ENCODE measurements at regions not wholly inside any gene's neighbourhood (a gene's known extent, or its start where the extent isn't known, plus 50 kb on each side); places are given as distances from the start of the nearest gene placed in this dataset.
"Not testable (repeated sequence)": the region's sequence is repeated elsewhere in the genome, so short reads cannot be mapped to it uniquely, and the experiment has no call there.

GRCh38 chr3:26141296-26141695, 351.4 kb downstream of the OXSM start:
- Histone ChIP-seq H3K27me3 (ENCODE audit: insufficient read depth) (no peaks in the 10 kb centered on the region), H3K9me3 (no peaks in the 10 kb centered on the region), H3K4me1 (ENCODE audit: control insufficient read depth in 1 of 2, insufficient read depth in 2 of 2, low read depth in 1 of 2, low read length in 1 of 2) (no peaks in the 10 kb centered on the region), H3K9me2 (no peaks in the 10 kb centered on the region), H3K79me2 (ENCODE audit: insufficient read depth) (no peaks in the 10 kb centered on the region), H3F3A (replicated peaks; ENCODE audit: insufficient read depth) (no peaks in the 10 kb centered on the region), H3K36me3 (replicated peaks in 1 of 2; ENCODE audit: control insufficient read depth in 1 of 2, insufficient read depth in 2 of 2, low read length in 1 of 2) (no peaks in the 10 kb centered on the region), H3K4me2 (no peak overlapping the region), H4K20me1 (ENCODE audit: insufficient read depth) (no peaks in the 10 kb centered on the region), H3K4me3 (ENCODE audit: low read depth in 2 of 2, low read length in 1 of 2) (no peak overlapping the region), H3K27ac (ENCODE audit: low read depth in 2 of 2, low read length in 1 of 2) (no peak overlapping the region), H3K9ac (no peak overlapping the region), H2AFZ (ENCODE audit: low read depth) (no peak overlapping the region)
- 0% methylated on average over 1 of the region's 1 CpG for WGBS (ENCODE audit: low lambda C conversion rate)
- CTCF ChIA-PET: no interaction called here
- POLR2A ChIA-PET: no interaction called here
- DNase-seq: no peak
- TF ChIP-seq REST (IDR thresholded peaks at IDR 0.05; ENCODE audit: low read depth, low read length) (no peak), PBX3 (IDR thresholded peaks at IDR 0.05) (no peak), MXI1 (IDR thresholded peaks at IDR 0.05; ENCODE audit: low read depth, low read length) (no peak), RFX5 (IDR thresholded peaks at IDR 0.05; ENCODE audit: low read length) (no peak), SMC3 (IDR thresholded peaks at IDR 0.05; ENCODE audit: low read depth, low read length) (no peak), EP300 (IDR thresholded peaks at IDR 0.05; ENCODE audit: borderline replicate concordance in 1 of 2, low read depth in 1 of 2, low read length in 1 of 2) (no peak), GATA2 (CRISPR knock-in tag; IDR thresholded peaks at IDR 0.05) (no peak)

GRCh38 chr3:26145769-26146168, 355.9 kb downstream of the OXSM start:
- ChIA-PET CTCF (interaction anchor here (0.7 kb wide), 1 partner anchor 78 kb away, joined by 3 read pairs; no protein-coding TSS in a partner anchor), POLR2A (no interaction called here)
- Histone ChIP-seq H3K27me3 (ENCODE audit: insufficient read depth) (no peaks in the 10 kb centered on the region), H3K9me2 (no peaks in the 10 kb centered on the region), H3K9ac (no peak overlapping the region), H3K4me2 (no peak overlapping the region), H3K27ac (ENCODE audit: low read depth in 2 of 2, low read length in 1 of 2) (no peak overlapping the region), H2AFZ (ENCODE audit: low read depth) (no peak overlapping the region), H4K20me1 (ENCODE audit: insufficient read depth) (no peaks in the 10 kb centered on the region), H3K4me1 (ENCODE audit: control insufficient read depth in 1 of 2, insufficient read depth in 2 of 2, low read depth in 1 of 2, low read length in 1 of 2) (no peaks in the 10 kb centered on the region), H3K79me2 (ENCODE audit: insufficient read depth) (no peaks in the 10 kb centered on the region), H3F3A (replicated peaks; ENCODE audit: insufficient read depth) (no peaks in the 10 kb centered on the region), H3K9me3 (no peaks in the 10 kb centered on the region), H3K36me3 (replicated peaks in 1 of 2; ENCODE audit: control insufficient read depth in 1 of 2, insufficient read depth in 2 of 2, low read length in 1 of 2) (no peaks in the 10 kb centered on the region), H3K4me3 (ENCODE audit: low read depth in 2 of 2, low read length in 1 of 2) (no peak overlapping the region)
- no peak for DNase-seq
- TF ChIP-seq RCOR1 (IDR thresholded peaks at IDR 0.05; ENCODE audit: low read length) (no peak), EP300 (IDR thresholded peaks at IDR 0.05; ENCODE audit: borderline replicate concordance in 1 of 2, low read depth in 1 of 2, low read length in 1 of 2) (no peak), GABPA (IDR thresholded peaks at IDR 0.05; ENCODE audit: low read depth) (no peak), TEAD4 (IDR thresholded peaks at IDR 0.05; ENCODE audit: borderline replicate concordance, insufficient read depth) (no peak), NRF1 (IDR thresholded peaks at IDR 0.05; ENCODE audit: low read depth, low read length) (no peak), USF1 (IDR thresholded peaks at IDR 0.05; ENCODE audit: borderline replicate concordance, low read depth) (no peak), FOSL2 (IDR thresholded peaks at IDR 0.05; ENCODE audit: borderline replicate concordance, low read depth) (no peak), TAF1 (IDR thresholded peaks at IDR 0.05; ENCODE audit: borderline replicate concordance, low read depth, low read length) (no peak), FOXJ3 (CRISPR knock-in tag; IDR thresholded peaks at IDR 0.05) (no peak), SIN3A (IDR thresholded peaks at IDR 0.05; ENCODE audit: borderline replicate concordance, low read depth, low read length) (no peak), IRF3 (IDR thresholded peaks at IDR 0.05; ENCODE audit: low read depth, low read length) (no peak)
- WGBS (ENCODE audit: low lambda C conversion rate): 8% methylated on average over 3 of the region's 3 CpGs

- WGBS (ENCODE audit: low lambda C conversion rate): 44% methylated on average over 4 of the region's 4 CpGs
- CTCF ChIA-PET: interaction anchor here (0.6 kb wide), 1 partner anchor 13 kb away, joined by 3 read pairs; no protein-coding TSS in a partner anchor
- H3K79me2 ChIP-seq (ENCODE audit: insufficient read depth); DNase-seq; H3K27me3 ChIP-seq (ENCODE audit: insufficient read depth); H3K9ac ChIP-seq; H3K4me3 ChIP-seq (ENCODE audit: low read depth in 2 of 2, low read length in 1 of 2); H3K9me2 ChIP-seq; H4K20me1 ChIP-seq (ENCODE audit: insufficient read depth); H3F3A ChIP-seq (replicated peaks; ENCODE audit: insufficient read depth); H2AFZ ChIP-seq (ENCODE audit: low read depth); H3K36me3 ChIP-seq (replicated peaks in 1 of 2; ENCODE audit: control insufficient read depth in 1 of 2, insufficient read depth in 2 of 2, low read length in 1 of 2); H3K9me3 ChIP-seq; H3K4me2 ChIP-seq; POLR2A ChIA-PET; H3K27ac ChIP-seq (ENCODE audit: low read depth in 2 of 2, low read length in 1 of 2); H3K4me1 ChIP-seq (ENCODE audit: control insufficient read depth in 1 of 2, insufficient read depth in 2 of 2, low read depth in 1 of 2, low read length in 1 of 2): not testable (repeated sequence)
Measured at GRCh38 chr3:26157428-26157827, 367.5 kb downstream of the OXSM start.

Measured in SK-N-SH (cell line).